Colonic mucosa (tissue), 4 donors: ENCODE measurements at regions not wholly inside any gene's neighbourhood (a gene's known extent, or its start where the extent isn't known, plus 50 kb on each side); places are given as distances from the start of the nearest gene placed in this dataset.
"Not testable (repeated sequence)": the region's sequence is repeated elsewhere in the genome, so short reads cannot be mapped to it uniquely, and the experiment has no call there.

ENCODE experiments used
- DNase-seq: peaks from one replicate; pipeline ENCODE4 v3.0.0-alpha.2; 2020
- H3K27ac ChIP-seq: fragments of 200-600 bp; one replicate; pipeline ENCODE4 v1.8.0; 2021
- H3K27me3 ChIP-seq: fragments of 200-600 bp; one replicate; pipeline ENCODE4 v1.8.0; 2021
- H3K36me3 ChIP-seq: fragments of 200-600 bp; one replicate; pipeline ENCODE4 v1.8.0; 2021
- H3K4me1 ChIP-seq: fragments of 200-600 bp; one replicate; pipeline ENCODE4 v1.8.0; 2021; ENCODE audit warnings: mild to moderate bottlenecking
- H3K4me3 ChIP-seq: fragments of 200-600 bp; one replicate; pipeline ENCODE4 v1.8.0; 2021
- H3K9ac ChIP-seq, 2 donors: one replicate each; pipeline ENCODE4 v1.7.0; 2013; ENCODE audit warnings: control low read depth in 2 of 2, low read depth in 2 of 2, low read length in 2 of 2
- H3K9me3 ChIP-seq: fragments of 200-600 bp; one replicate; pipeline ENCODE4 v1.8.0; 2021
- CTCF ChIP-seq: fragments of 200-600 bp; IDR thresholded peaks from one replicate; pipeline ENCODE4 v1.8.0; 2022; ENCODE audit warnings: antibody characterized with exemption, mild to moderate bottlenecking
- intact Hi-C: fragments of 100-400 bp; cut with DNase I; formaldehyde crosslinking; loops from one replicate; pipeline ENCODE4 v1.14.1; 2022
- donor health status: healthy.
- donor health status: DM: no; HTN: no; CAD: no.
- donor health status: DM: no; HTN: no; CAD: no.

- DNase-seq, result no peak
- no peaks in the 10 kb centered on the region for H3K4me1 ChIP-seq
- no peak overlapping the region for H3K4me3 ChIP-seq
- no peaks in the 10 kb centered on the region for H3K36me3 ChIP-seq
- H3K9me3 ChIP-seq, result no peaks in the 10 kb centered on the region
- no peak overlapping the region for H3K9ac ChIP-seq
- intact Hi-C loops, result no loop called here
- H3K27me3 ChIP-seq, result no peaks in the 10 kb centered on the region
- no peak overlapping the region for H3K27ac ChIP-seq
- TF ChIP-seq CTCF, result no peak
Observed at GRCh38 chr11:122597511-122597910, 58.0 kb upstream of the UBASH3B start.

- H3K4me1 ChIP-seq, result no peaks in the 10 kb centered on the region
- H3K36me3 ChIP-seq, result no peaks in the 10 kb centered on the region
- H3K9me3 ChIP-seq, result no peaks in the 10 kb centered on the region
- no peaks in the 10 kb centered on the region for H3K27me3 ChIP-seq
- no peak for TF ChIP-seq CTCF
- no peak overlapping the region for H3K9ac ChIP-seq
- H3K27ac ChIP-seq, result no peak overlapping the region
- no peak for DNase-seq
- intact Hi-C loops, result no loop called here
- no peak overlapping the region for H3K4me3 ChIP-seq
Observed at GRCh38 chr11:122594986-122595645, 60.4 kb upstream of the UBASH3B start.

GRCh38 chr11:122593473-122594420 lies 61.8 kb upstream of the UBASH3B start:
- TF ChIP-seq CTCF, result no peak
- no peaks in the 10 kb centered on the region for H3K27me3 ChIP-seq
- intact Hi-C loops, result no loop called here
- no peak overlapping the region for H3K27ac ChIP-seq
- no peaks in the 10 kb centered on the region for H3K9me3 ChIP-seq
- no peak overlapping the region for H3K9ac ChIP-seq
- no peaks in the 10 kb centered on the region for H3K4me1 ChIP-seq
- no peak overlapping the region for H3K4me3 ChIP-seq
- no peaks in the 10 kb centered on the region for H3K36me3 ChIP-seq
- DNase-seq, result no peak

GRCh38 chr11:122592641-122593040 lies 62.9 kb upstream of the UBASH3B start:
- no peak overlapping the region for H3K27ac ChIP-seq
- H3K36me3 ChIP-seq, result no peaks in the 10 kb centered on the region
- no peaks in the 10 kb centered on the region for H3K27me3 ChIP-seq
- intact Hi-C loops, result no loop called here
- no peaks in the 10 kb centered on the region for H3K4me1 ChIP-seq
- H3K9me3 ChIP-seq, result no peaks in the 10 kb centered on the region
- no peak for TF ChIP-seq CTCF
- DNase-seq, result no peak
- H3K9ac ChIP-seq, result no peak overlapping the region
- no peak overlapping the region for H3K4me3 ChIP-seq

GRCh38 chr11:122584670-122585069 lies 70.9 kb upstream of the UBASH3B start:
- intact Hi-C loops, result loop anchor here (5.0 kb wide), 1 partner anchor 268 kb away; no protein-coding TSS in a partner anchor
- TF ChIP-seq CTCF, result no peak
- H3K9me3 ChIP-seq, result no peaks in the 10 kb centered on the region
- no peak overlapping the region for H3K9ac ChIP-seq
- H3K4me3 ChIP-seq, result no peak overlapping the region
- DNase-seq, result no peak
- H3K36me3 ChIP-seq, result no peaks in the 10 kb centered on the region
- H3K4me1 ChIP-seq, result no peaks in the 10 kb centered on the region
- no peak overlapping the region for H3K27ac ChIP-seq
- H3K27me3 ChIP-seq, result no peaks in the 10 kb centered on the region

GRCh38 chr11:122580071-122580470 lies 75.5 kb upstream of the UBASH3B start:
- intact Hi-C loops, result loop anchor here (2.0 to 5.0 kb wide), 2 partner anchors 201 to 272 kb away; no protein-coding TSS in a partner anchor
- H3K4me1 ChIP-seq, H3K36me3 ChIP-seq, H3K9me3 ChIP-seq, H3K4me3 ChIP-seq, H3K27ac ChIP-seq, H3K27me3 ChIP-seq, H3K9ac ChIP-seq, DNase-seq: not testable (repeated sequence)
